ENCODE measurements at regions not wholly inside any gene's neighbourhood (a gene's known extent, or its start where the extent isn't known, plus 50 kb on each side); places are given as distances from the start of the nearest gene placed in this dataset.

DNA sequence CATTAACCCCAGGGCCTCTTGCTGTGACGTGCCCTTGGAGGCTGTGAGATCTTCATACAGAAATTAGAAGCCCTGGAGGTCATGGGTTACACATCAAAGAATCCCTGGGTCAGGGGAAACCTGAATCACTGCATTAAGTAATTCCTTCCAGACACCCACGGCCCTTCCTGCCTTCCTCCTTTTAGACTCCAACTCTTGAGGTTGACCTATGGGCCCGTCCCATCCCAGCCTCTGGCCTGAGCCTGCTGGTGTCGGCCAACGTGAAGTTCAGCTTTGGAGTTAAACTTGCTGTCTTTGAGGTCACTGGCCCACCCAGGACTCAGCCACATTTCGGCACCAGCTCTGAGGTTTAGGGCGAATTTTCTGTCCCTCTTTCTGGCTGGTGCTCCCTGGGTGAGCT, 198.3 kb downstream of the ACKR3 start (continued):
- TF ChIP-seq, protein P1, sequence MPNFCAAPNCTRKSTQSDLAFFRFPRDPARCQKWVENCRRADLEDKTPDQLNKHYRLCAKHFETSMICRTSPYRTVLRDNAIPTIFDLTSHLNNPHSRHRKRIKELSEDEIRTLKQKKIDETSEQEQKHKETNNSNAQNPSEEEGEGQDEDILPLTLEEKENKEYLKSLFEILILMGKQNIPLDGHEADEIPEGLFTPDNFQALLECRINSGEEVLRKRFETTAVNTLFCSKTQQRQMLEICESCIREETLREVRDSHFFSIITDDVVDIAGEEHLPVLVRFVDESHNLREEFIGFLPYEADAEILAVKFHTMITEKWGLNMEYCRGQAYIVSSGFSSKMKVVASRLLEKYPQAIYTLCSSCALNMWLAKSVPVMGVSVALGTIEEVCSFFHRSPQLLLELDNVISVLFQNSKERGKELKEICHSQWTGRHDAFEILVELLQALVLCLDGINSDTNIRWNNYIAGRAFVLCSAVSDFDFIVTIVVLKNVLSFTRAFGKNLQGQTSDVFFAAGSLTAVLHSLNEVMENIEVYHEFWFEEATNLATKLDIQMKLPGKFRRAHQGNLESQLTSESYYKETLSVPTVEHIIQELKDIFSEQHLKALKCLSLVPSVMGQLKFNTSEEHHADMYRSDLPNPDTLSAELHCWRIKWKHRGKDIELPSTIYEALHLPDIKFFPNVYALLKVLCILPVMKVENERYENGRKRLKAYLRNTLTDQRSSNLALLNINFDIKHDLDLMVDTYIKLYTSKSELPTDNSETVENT (CRISPR knock-in tag; IDR thresholded peaks at IDR 0.05), result no peak
- TF ChIP-seq ELF2 (CRISPR knock-in tag; IDR thresholded peaks at IDR 0.05) (no peak), ZFX (CRISPR knock-in tag; IDR thresholded peaks at IDR 0.05) (no peak), JUN (IDR thresholded peaks at IDR 0.05; ENCODE audit: borderline replicate concordance, low read depth, low read length) (no peak), JUN (CRISPR knock-in tag; IDR thresholded peaks at IDR 0.05; ENCODE audit: borderline replicate concordance) (no peak), HMGN3 (IDR thresholded peaks at IDR 0.05; ENCODE audit: borderline replicate concordance, extremely low read depth, insufficient read length, low read depth, low read length) (no peak), DPF2 (IDR thresholded peaks at IDR 0.05) (no peak)
- TF ChIP-seq, protein P2, sequence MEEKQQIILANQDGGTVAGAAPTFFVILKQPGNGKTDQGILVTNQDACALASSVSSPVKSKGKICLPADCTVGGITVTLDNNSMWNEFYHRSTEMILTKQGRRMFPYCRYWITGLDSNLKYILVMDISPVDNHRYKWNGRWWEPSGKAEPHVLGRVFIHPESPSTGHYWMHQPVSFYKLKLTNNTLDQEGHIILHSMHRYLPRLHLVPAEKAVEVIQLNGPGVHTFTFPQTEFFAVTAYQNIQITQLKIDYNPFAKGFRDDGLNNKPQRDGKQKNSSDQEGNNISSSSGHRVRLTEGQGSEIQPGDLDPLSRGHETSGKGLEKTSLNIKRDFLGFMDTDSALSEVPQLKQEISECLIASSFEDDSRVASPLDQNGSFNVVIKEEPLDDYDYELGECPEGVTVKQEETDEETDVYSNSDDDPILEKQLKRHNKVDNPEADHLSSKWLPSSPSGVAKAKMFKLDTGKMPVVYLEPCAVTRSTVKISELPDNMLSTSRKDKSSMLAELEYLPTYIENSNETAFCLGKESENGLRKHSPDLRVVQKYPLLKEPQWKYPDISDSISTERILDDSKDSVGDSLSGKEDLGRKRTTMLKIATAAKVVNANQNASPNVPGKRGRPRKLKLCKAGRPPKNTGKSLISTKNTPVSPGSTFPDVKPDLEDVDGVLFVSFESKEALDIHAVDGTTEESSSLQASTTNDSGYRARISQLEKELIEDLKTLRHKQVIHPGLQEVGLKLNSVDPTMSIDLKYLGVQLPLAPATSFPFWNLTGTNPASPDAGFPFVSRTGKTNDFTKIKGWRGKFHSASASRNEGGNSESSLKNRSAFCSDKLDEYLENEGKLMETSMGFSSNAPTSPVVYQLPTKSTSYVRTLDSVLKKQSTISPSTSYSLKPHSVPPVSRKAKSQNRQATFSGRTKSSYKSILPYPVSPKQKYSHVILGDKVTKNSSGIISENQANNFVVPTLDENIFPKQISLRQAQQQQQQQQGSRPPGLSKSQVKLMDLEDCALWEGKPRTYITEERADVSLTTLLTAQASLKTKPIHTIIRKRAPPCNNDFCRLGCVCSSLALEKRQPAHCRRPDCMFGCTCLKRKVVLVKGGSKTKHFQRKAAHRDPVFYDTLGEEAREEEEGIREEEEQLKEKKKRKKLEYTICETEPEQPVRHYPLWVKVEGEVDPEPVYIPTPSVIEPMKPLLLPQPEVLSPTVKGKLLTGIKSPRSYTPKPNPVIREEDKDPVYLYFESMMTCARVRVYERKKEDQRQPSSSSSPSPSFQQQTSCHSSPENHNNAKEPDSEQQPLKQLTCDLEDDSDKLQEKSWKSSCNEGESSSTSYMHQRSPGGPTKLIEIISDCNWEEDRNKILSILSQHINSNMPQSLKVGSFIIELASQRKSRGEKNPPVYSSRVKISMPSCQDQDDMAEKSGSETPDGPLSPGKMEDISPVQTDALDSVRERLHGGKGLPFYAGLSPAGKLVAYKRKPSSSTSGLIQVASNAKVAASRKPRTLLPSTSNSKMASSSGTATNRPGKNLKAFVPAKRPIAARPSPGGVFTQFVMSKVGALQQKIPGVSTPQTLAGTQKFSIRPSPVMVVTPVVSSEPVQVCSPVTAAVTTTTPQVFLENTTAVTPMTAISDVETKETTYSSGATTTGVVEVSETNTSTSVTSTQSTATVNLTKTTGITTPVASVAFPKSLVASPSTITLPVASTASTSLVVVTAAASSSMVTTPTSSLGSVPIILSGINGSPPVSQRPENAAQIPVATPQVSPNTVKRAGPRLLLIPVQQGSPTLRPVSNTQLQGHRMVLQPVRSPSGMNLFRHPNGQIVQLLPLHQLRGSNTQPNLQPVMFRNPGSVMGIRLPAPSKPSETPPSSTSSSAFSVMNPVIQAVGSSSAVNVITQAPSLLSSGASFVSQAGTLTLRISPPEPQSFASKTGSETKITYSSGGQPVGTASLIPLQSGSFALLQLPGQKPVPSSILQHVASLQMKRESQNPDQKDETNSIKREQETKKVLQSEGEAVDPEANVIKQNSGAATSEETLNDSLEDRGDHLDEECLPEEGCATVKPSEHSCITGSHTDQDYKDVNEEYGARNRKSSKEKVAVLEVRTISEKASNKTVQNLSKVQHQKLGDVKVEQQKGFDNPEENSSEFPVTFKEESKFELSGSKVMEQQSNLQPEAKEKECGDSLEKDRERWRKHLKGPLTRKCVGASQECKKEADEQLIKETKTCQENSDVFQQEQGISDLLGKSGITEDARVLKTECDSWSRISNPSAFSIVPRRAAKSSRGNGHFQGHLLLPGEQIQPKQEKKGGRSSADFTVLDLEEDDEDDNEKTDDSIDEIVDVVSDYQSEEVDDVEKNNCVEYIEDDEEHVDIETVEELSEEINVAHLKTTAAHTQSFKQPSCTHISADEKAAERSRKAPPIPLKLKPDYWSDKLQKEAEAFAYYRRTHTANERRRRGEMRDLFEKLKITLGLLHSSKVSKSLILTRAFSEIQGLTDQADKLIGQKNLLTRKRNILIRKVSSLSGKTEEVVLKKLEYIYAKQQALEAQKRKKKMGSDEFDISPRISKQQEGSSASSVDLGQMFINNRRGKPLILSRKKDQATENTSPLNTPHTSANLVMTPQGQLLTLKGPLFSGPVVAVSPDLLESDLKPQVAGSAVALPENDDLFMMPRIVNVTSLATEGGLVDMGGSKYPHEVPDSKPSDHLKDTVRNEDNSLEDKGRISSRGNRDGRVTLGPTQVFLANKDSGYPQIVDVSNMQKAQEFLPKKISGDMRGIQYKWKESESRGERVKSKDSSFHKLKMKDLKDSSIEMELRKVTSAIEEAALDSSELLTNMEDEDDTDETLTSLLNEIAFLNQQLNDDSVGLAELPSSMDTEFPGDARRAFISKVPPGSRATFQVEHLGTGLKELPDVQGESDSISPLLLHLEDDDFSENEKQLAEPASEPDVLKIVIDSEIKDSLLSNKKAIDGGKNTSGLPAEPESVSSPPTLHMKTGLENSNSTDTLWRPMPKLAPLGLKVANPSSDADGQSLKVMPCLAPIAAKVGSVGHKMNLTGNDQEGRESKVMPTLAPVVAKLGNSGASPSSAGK (IDR thresholded peaks at IDR 0.05), result no peak
- TF ChIP-seq, protein P3, sequence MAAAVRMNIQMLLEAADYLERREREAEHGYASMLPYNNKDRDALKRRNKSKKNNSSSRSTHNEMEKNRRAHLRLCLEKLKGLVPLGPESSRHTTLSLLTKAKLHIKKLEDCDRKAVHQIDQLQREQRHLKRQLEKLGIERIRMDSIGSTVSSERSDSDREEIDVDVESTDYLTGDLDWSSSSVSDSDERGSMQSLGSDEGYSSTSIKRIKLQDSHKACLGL (CRISPR knock-in tag; IDR thresholded peaks at IDR 0.05; ENCODE audit: borderline replicate concordance, poor library complexity, severe bottlenecking), result no peak

Measured in K562 (cell line).